GM19238 (cell line): ENCODE measurements at regions not wholly inside any gene's neighbourhood (a gene's known extent, or its start where the extent isn't known, plus 50 kb on each side); places are given as distances from the start of the nearest gene placed in this dataset.

Experiments
- DNase-seq: peaks from one replicate; pipeline ENCODE4 v3.0.0; 2011; ENCODE audit warnings: low spot score; ENCODE audit not compliant: insufficient read length

GRCh38 chr9:117858561-117858960 is 154.4 kb downstream of the TLR4 start:
- DNase-seq = no peak

GRCh38 chr9:117860849-117861248 is 156.6 kb downstream of the TLR4 start:
- no peak for DNase-seq

GRCh38 chr9:117864385-117865057 is 160.3 kb downstream of the TLR4 start:
- no peak for DNase-seq

- no peak for DNase-seq
These were observed 164.4 kb downstream of the TLR4 start for GRCh38 chr9:117868594-117868993.

GRCh38 chr9:117869287-117869686 is 165.1 kb downstream of the TLR4 start:
- no peak for DNase-seq

GRCh38 chr9:117869712-117870111 is 165.5 kb downstream of the TLR4 start:
- no peak for DNase-seq

- DNase-seq = no peak
These were observed 169.5 kb downstream of the TLR4 start for GRCh38 chr9:117873664-117874063.

- DNase-seq = no peak
These were observed 171.7 kb downstream of the TLR4 start for GRCh38 chr9:117875886-117876285.

GRCh38 chr9:117882171-117882570 is 178.0 kb downstream of the TLR4 start:
- no peak for DNase-seq

GRCh38 chr9:117886616-117887015 is 182.4 kb downstream of the TLR4 start:
- no peak for DNase-seq

GRCh38 chr9:117887383-117887782 is 183.2 kb downstream of the TLR4 start:
- no peak for DNase-seq

GRCh38 chr9:117887941-117888340 is 183.7 kb downstream of the TLR4 start:
- no peak for DNase-seq

GRCh38 chr9:117903453-117903852 is 199.2 kb downstream of the TLR4 start:
- DNase-seq = no peak

GRCh38 chr9:117906763-117907162 is 202.6 kb downstream of the TLR4 start:
- no peak for DNase-seq

- no peak for DNase-seq
These were observed 203.2 kb downstream of the TLR4 start for GRCh38 chr9:117907420-117907819.

GRCh38 chr9:117916291-117916690 is 212.1 kb downstream of the TLR4 start:
- no peak for DNase-seq

- DNase-seq = no peak
These were observed 213.7 kb downstream of the TLR4 start for GRCh38 chr9:117917873-117918272.

GRCh38 chr9:117919538-117919937 is 215.3 kb downstream of the TLR4 start:
- no peak for DNase-seq

- DNase-seq = no peak
These were observed 221.9 kb downstream of the TLR4 start for GRCh38 chr9:117926031-117926658.

GRCh38 chr9:117927354-117927753 is 223.2 kb downstream of the TLR4 start:
- no peak for DNase-seq

GRCh38 chr9:117929868-117930267 is 225.7 kb downstream of the TLR4 start:
- DNase-seq = no peak

GRCh38 chr9:117932585-117932984 is 228.4 kb downstream of the TLR4 start:
- DNase-seq = no peak
